ENCODE measurements at regions not wholly inside any gene's neighbourhood (a gene's known extent, or its start where the extent isn't known, plus 50 kb on each side); places are given as distances from the start of the nearest gene placed in this dataset.

- no peaks in the 10 kb centered on the region for H3K36me3 ChIP-seq (replicated peaks in 1 of 2; ENCODE audit: control insufficient read depth in 1 of 2, insufficient read depth in 2 of 2, low read length in 1 of 2)
- no peaks in the 10 kb centered on the region for H4K20me1 ChIP-seq (ENCODE audit: insufficient read depth)
- POLR2A ChIA-PET = no interaction called here
- peaks cover 0 to 40% of the 10 kb centered on the region in 2 experiments; a peak in 2 of 4 replicates for H3K4me1 ChIP-seq (ENCODE audit: control insufficient read depth in 1 of 2, insufficient read depth in 2 of 2, low read depth in 1 of 2, low read length in 1 of 2)
- H2AFZ ChIP-seq (ENCODE audit: low read depth) = no peak overlapping the region
- no peak for DNase-seq
- H3K79me2 ChIP-seq (ENCODE audit: insufficient read depth) = no peaks in the 10 kb centered on the region
- H3K9me3 ChIP-seq = no peaks in the 10 kb centered on the region
- TF ChIP-seq TEAD4 (IDR thresholded peaks at IDR 0.05; ENCODE audit: borderline replicate concordance, insufficient read depth) = no peak
- no peak for TF ChIP-seq RAD21 (IDR thresholded peaks at IDR 0.05; ENCODE audit: low read length)
- no peak for TF ChIP-seq MEF2A (IDR thresholded peaks at IDR 0.05; ENCODE audit: borderline replicate concordance, low read depth)
- no peak for TF ChIP-seq EP300 (IDR thresholded peaks at IDR 0.05; ENCODE audit: borderline replicate concordance in 1 of 2, low read depth in 1 of 2, low read length in 1 of 2)
- H3K4me2 ChIP-seq = no peak overlapping the region
- WGBS (ENCODE audit: low lambda C conversion rate) = 0% methylated on average over 1 of the region's 1 CpG
- peak overlapping the region in 1 of 2 experiments; percentile 98; a peak in 1 of 4 replicates for H3K27ac ChIP-seq (ENCODE audit: low read depth in 2 of 2, low read length in 1 of 2)
- H3K9me2 ChIP-seq = no peaks in the 10 kb centered on the region
- no peak overlapping the region for H3K4me3 ChIP-seq (ENCODE audit: low read depth in 2 of 2, low read length in 1 of 2)
- no peaks in the 10 kb centered on the region for H3K27me3 ChIP-seq (ENCODE audit: insufficient read depth)
- CTCF ChIA-PET = interaction anchor here (1.7 to 3.8 kb wide), 2 partner anchors 222 to 312 kb away, joined by 4 to 25 read pairs; no protein-coding TSS in a partner anchor
- no peaks in the 10 kb centered on the region for H3F3A ChIP-seq (replicated peaks; ENCODE audit: insufficient read depth)
- H3K9ac ChIP-seq = no peak overlapping the region
Measured at GRCh38 chr2:17086990-17087389, 421.4 kb upstream of the CYRIA start.

- WGBS (ENCODE audit: low lambda C conversion rate) = 2% methylated on average over 2 of the region's 2 CpGs
- Histone ChIP-seq H3K27ac (ENCODE audit: low read depth in 2 of 2, low read length in 1 of 2) (peak overlapping the region in 1 of 2 experiments; percentile 98; a peak in 2 of 4 replicates), H3K9ac (no peak overlapping the region), H3K79me2 (ENCODE audit: insufficient read depth) (no peaks in the 10 kb centered on the region), H2AFZ (ENCODE audit: low read depth) (no peak overlapping the region), H3F3A (replicated peaks; ENCODE audit: insufficient read depth) (no peaks in the 10 kb centered on the region), H3K36me3 (replicated peaks in 1 of 2; ENCODE audit: control insufficient read depth in 1 of 2, insufficient read depth in 2 of 2, low read length in 1 of 2) (no peaks in the 10 kb centered on the region), H4K20me1 (ENCODE audit: insufficient read depth) (no peaks in the 10 kb centered on the region), H3K4me1 (ENCODE audit: control insufficient read depth in 1 of 2, insufficient read depth in 2 of 2, low read depth in 1 of 2, low read length in 1 of 2) (peaks cover 0 to 43% of the 10 kb centered on the region in 2 experiments; a peak in 2 of 4 replicates), H3K4me3 (ENCODE audit: low read depth in 2 of 2, low read length in 1 of 2) (no peak overlapping the region), H3K9me2 (no peaks in the 10 kb centered on the region), H3K4me2 (no peak overlapping the region), H3K9me3 (no peaks in the 10 kb centered on the region), H3K27me3 (ENCODE audit: insufficient read depth) (no peaks in the 10 kb centered on the region)
- peak; percentile 33 for DNase-seq
- POLR2A ChIA-PET = interaction anchor here (0.6 kb wide), 1 partner anchor 585 kb away, joined by 3 read pairs; no protein-coding TSS in a partner anchor
- CTCF ChIA-PET = interaction anchor here (1.1 to 3.8 kb wide), 7 partner anchors 55 to 312 kb away, joined by 3 to 25 read pairs (median 4); no protein-coding TSS in a partner anchor
- TF ChIP-seq, protein P1, sequence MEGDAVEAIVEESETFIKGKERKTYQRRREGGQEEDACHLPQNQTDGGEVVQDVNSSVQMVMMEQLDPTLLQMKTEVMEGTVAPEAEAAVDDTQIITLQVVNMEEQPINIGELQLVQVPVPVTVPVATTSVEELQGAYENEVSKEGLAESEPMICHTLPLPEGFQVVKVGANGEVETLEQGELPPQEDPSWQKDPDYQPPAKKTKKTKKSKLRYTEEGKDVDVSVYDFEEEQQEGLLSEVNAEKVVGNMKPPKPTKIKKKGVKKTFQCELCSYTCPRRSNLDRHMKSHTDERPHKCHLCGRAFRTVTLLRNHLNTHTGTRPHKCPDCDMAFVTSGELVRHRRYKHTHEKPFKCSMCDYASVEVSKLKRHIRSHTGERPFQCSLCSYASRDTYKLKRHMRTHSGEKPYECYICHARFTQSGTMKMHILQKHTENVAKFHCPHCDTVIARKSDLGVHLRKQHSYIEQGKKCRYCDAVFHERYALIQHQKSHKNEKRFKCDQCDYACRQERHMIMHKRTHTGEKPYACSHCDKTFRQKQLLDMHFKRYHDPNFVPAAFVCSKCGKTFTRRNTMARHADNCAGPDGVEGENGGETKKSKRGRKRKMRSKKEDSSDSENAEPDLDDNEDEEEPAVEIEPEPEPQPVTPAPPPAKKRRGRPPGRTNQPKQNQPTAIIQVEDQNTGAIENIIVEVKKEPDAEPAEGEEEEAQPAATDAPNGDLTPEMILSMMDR (IDR thresholded peaks at IDR 0.05) = no peak
- TF ChIP-seq FOXJ3 (CRISPR knock-in tag; IDR thresholded peaks at IDR 0.05) (peak; percentile 83; the same call in 1 of the 2 replicates), ELF1 (IDR thresholded peaks at IDR 0.05) (no peak), RCOR1 (IDR thresholded peaks at IDR 0.05; ENCODE audit: low read length) (peak; percentile 79; the same call in 1 of the 2 replicates), GABPA (IDR thresholded peaks at IDR 0.05; ENCODE audit: low read depth) (no peak), SMC3 (IDR thresholded peaks at IDR 0.05; ENCODE audit: low read depth, low read length) (no peak), EP300 (IDR thresholded peaks at IDR 0.05; ENCODE audit: borderline replicate concordance in 1 of 2, low read depth in 1 of 2, low read length in 1 of 2) (peak in 1 of 2 experiments; percentile 95; a peak in 2 of 4 replicates), PBX3 (IDR thresholded peaks at IDR 0.05) (no peak), FOSL2 (IDR thresholded peaks at IDR 0.05; ENCODE audit: borderline replicate concordance, low read depth) (no peak), EZH2phosphoT487 (IDR thresholded peaks at IDR 0.05; ENCODE audit: borderline replicate concordance, low read depth) (no peak), CHD2 (IDR thresholded peaks at IDR 0.05; ENCODE audit: low read length, partially characterized antibody) (peak; percentile 84), MEF2A (IDR thresholded peaks at IDR 0.05; ENCODE audit: borderline replicate concordance, low read depth) (no peak), YY1 (IDR thresholded peaks at IDR 0.05; ENCODE audit: low read depth) (no peak), RXRA (IDR thresholded peaks at IDR 0.05; ENCODE audit: borderline replicate concordance, low read depth) (no peak), TCF12 (IDR thresholded peaks at IDR 0.05) (peak; percentile 47), RFX5 (IDR thresholded peaks at IDR 0.05; ENCODE audit: low read length) (peak; percentile 6; the same call in 1 of the 2 replicates), RAD21 (IDR thresholded peaks at IDR 0.05; ENCODE audit: low read length) (peak; percentile 21; the same call in 1 of the 2 replicates), POLR2AphosphoS5 (IDR thresholded peaks at IDR 0.05; ENCODE audit: low read depth, low read length) (no peak), GATA2 (CRISPR knock-in tag; IDR thresholded peaks at IDR 0.05) (peak; percentile 87), TAF1 (IDR thresholded peaks at IDR 0.05; ENCODE audit: borderline replicate concordance, low read depth, low read length) (no peak)
- TF ChIP-seq, protein P2, sequence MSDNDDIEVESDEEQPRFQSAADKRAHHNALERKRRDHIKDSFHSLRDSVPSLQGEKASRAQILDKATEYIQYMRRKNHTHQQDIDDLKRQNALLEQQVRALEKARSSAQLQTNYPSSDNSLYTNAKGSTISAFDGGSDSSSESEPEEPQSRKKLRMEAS (IDR thresholded peaks at IDR 0.05; ENCODE audit: low read depth) = no peak
Measured at GRCh38 chr2:17085546-17086202, 420.0 kb upstream of the CYRIA start.
